ENCODE measurements at regions not wholly inside any gene's neighbourhood (a gene's known extent, or its start where the extent isn't known, plus 50 kb on each side); places are given as distances from the start of the nearest gene placed in this dataset.
A peak's percentile ranks its signal among the peaks of the same experiment; 100 is the strongest.
"Not testable (repeated sequence)": the region's sequence is repeated elsewhere in the genome, so short reads cannot be mapped to it uniquely, and the experiment has no call there.

GRCh38 chr18:7178568-7178967 lies 52.3 kb upstream of the LRRC30 start:
- DNase-seq = not testable (repeated sequence)

DNA sequence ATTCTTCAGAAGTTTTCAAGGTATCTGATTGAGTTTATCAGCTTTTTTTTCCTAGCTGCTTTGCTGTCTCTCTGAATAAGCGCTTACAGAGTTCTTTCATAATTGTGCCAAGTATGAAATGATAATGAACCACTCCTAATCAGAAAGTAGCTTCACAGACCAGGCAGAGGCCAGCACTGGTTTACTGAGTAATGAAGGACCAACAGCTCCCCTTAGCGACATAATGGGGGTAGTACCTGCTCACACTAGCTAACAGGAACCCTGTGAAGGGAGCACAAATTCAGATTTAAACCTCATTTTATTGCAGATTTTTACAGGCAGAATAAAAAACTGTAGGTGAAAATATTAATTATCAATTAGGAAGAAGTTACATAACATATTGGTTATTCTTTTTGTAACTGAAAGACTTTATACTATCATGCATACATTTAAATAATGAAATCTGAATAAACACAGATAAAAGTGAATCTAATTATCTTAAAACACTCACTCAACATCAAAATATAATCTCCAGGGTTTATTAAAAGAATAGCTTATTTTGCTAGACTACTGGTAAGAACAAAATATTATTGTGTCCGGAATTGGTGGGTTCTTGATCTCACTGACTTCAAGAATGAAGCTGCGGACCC lies 53.7 kb upstream of the LRRC30 start:
- peak; percentile 45 for DNase-seq

DNA sequence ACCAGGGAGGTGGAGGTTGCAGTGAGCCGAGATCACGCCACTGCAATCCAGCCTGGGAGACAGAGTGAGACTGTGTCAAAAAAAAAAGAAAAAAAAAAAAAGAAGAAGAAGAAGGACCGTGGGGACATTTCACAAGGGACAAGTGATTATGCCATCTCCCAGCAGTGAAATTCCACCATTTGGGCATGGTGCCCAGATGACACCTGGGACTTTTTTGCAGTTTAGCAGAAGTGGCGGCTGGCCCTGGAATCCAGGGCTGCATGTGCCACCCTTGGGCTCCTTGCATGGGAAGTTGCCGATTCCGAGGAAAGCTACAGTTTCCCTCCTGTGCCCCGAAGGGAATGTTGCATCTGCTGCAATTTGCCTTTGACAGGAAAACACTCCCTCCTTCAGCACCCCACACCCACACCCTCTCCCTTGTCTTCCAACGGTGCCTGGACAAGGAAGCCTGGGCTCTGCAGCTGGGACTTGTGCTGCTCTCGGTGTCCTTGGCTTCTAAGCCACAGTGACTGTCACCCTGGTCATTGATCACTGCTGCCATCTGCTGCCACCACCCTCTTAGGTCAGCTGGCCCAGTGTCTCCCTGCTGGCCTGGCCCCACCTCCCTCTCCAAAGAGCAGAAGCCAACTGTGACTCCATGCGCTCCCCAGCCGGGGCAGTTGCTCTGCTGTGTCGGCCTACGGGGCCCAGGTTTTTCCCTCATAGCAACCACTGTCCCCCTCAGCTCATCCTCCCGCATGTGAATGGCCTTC lies 56.4 kb upstream of the LRRC30 start:
- no peak for DNase-seq

- no peak for DNase-seq
Measured at GRCh38 chr18:7173216-7173615, 55.6 kb upstream of the LAMA1 start.

DNA sequence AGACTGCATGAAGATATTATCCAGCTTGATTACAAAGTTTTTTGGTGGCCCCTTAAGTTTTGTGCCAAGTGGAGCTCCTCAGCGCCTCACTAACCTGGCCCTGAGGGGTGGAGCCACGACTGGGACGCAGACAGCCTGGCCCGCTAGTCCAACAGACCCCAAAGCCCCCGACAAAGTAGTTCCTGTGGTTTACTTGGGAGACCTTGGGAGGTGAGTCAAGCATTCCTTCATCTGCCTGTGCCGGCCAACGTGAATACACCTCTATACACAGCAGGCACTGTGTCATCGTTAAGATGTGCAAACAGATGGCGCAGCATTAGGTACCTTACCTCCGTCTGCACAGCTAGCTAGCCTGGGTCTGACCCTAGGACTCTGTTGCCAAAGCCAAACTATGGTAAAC lies 55.0 kb upstream of the LAMA1 start:
- no peak for DNase-seq

DNA sequence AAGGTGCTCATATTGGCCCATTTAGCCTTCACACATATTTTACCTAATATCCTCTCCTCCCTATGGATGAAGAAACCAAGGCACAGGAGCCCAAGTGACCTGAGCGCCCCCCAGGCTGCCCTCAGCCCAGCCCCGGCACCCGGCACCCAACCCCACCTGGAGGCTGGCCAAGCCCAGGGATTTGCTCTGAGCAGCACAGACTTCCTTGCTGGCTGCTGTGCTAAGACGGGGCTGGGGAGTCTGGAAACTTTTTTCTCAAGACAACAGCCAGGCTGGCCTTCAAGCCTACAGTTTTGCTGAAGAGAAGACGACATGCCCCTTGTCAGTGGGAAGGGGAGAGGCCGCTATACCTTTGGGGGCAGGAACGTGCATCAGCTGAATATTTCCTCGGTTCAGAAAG lies 52.7 kb upstream of the LAMA1 start:
- no peak for DNase-seq

DNA sequence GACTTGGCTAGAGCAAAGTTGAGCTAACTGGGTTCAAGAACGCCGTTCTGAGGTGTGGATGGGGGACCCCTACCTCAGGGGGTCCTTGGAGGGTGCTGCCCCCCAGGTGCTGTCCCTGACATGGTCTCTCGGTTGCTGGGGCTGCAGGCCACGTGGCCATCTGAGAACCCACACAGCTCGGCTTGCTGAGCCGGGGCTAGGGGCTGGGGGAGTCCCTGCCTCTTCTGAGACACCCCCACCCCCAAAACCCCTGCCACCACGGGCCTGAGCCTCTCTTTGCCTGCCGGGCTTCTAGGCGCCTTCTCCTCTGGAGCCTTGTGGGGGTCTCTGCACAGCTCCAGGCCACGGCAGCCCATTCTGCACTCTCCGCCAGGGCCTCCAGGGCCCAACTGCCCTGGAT lies 52.0 kb upstream of the LAMA1 start:
- no peak for DNase-seq

GRCh38 chr18:7168408-7168807 lies 50.8 kb upstream of the LAMA1 start:
- DNase-seq = no peak

Measured in left hindlimb (tissue), 1 donor.